ENCODE measurements at regions not wholly inside any gene's neighbourhood (a gene's known extent, or its start where the extent isn't known, plus 50 kb on each side); places are given as distances from the start of the nearest gene placed in this dataset.

GRCh38 chr3:89612027-89612426, 504.6 kb downstream of the EPHA3 start:
- 85% methylated on average over 1 of the region's 1 CpG for WGBS
- Histone ChIP-seq H3K9ac (ENCODE audit: low read depth in 1 of 2, low read length in 2 of 2) (no peak overlapping the region), H3K4me3 (ENCODE audit: low read depth in 1 of 3, low read length in 3 of 3) (no peak overlapping the region), H3K27ac (ENCODE audit: low read depth in 1 of 2, low read length in 2 of 2) (no peak overlapping the region), H3K4me1 (ENCODE audit: control insufficient read depth in 4 of 4, insufficient read depth in 4 of 4, low read length in 3 of 4) (no peaks in the 10 kb centered on the region), H3K36me3 (ENCODE audit: control insufficient read depth in 4 of 4, insufficient read depth in 3 of 4, low read depth in 1 of 4, low read length in 3 of 4) (no peaks in the 10 kb centered on the region), H3K9me3 (ENCODE audit: control insufficient read depth in 4 of 4, low read length in 3 of 4) (no peaks in the 10 kb centered on the region), H3K27me3 (ENCODE audit: control insufficient read depth in 4 of 4, insufficient read depth in 4 of 4, low read length in 3 of 4) (no peaks in the 10 kb centered on the region)
- no peak for DNase-seq (ENCODE audit: low spot score)
- TF ChIP-seq EGR1 (IDR thresholded peaks at IDR 0.05; ENCODE audit: low read depth in 2 of 2), result no peak

- WGBS, result 25% methylated on average over 1 of the region's 1 CpG
- Histone ChIP-seq H3K36me3 (ENCODE audit: control insufficient read depth in 4 of 4, insufficient read depth in 3 of 4, low read depth in 1 of 4, low read length in 3 of 4) (no peaks in the 10 kb centered on the region), H3K27me3 (ENCODE audit: control insufficient read depth in 4 of 4, insufficient read depth in 4 of 4, low read length in 3 of 4) (no peaks in the 10 kb centered on the region), H3K9ac (ENCODE audit: low read depth in 1 of 2, low read length in 2 of 2) (no peak overlapping the region), H3K27ac (ENCODE audit: low read depth in 1 of 2, low read length in 2 of 2) (no peak overlapping the region), H3K9me3 (ENCODE audit: control insufficient read depth in 4 of 4, low read length in 3 of 4) (no peaks in the 10 kb centered on the region), H3K4me3 (ENCODE audit: low read depth in 1 of 3, low read length in 3 of 3) (no peak overlapping the region), H3K4me1 (ENCODE audit: control insufficient read depth in 4 of 4, insufficient read depth in 4 of 4, low read length in 3 of 4) (no peaks in the 10 kb centered on the region)
- no peak for DNase-seq (ENCODE audit: low spot score)
- no peak for TF ChIP-seq HNF4G (IDR thresholded peaks at IDR 0.05)
- no peak for TF ChIP-seq GABPA (IDR thresholded peaks at IDR 0.05 in 1 of 2, conservative IDR thresholded peaks at IDR 0.05 in 1 of 2)
- TF ChIP-seq EGR1 (IDR thresholded peaks at IDR 0.05; ENCODE audit: low read depth in 2 of 2), result no peak
Measured at GRCh38 chr3:89613241-89613640, 505.8 kb downstream of the EPHA3 start.

- no peak overlapping the region for H3K4me3 ChIP-seq (ENCODE audit: low read depth in 1 of 3, low read length in 3 of 3)
- 54% methylated on average over 1 of the region's 1 CpG for WGBS
- TF ChIP-seq RAD21 (IDR thresholded peaks at IDR 0.05) (no peak), ATF3 (IDR thresholded peaks at IDR 0.05) (no peak), RXRA (IDR thresholded peaks at IDR 0.05) (no peak), HNF4A (conservative IDR thresholded peaks at IDR 0.05) (no peak), YY1 (IDR thresholded peaks at IDR 0.05) (no peak), SP1 (IDR thresholded peaks at IDR 0.05) (no peak), FOXA1 (IDR thresholded peaks at IDR 0.05) (no peak), REST (IDR thresholded peaks at IDR 0.05) (no peak), CTCF (IDR thresholded peaks at IDR 0.05; ENCODE audit: low read depth, low read length, missing input control) (no peak), MAX (IDR thresholded peaks at IDR 0.05) (no peak), FOXA2 (IDR thresholded peaks at IDR 0.05) (no peak), ZBTB33 (IDR thresholded peaks at IDR 0.05) (no peak), TAF1 (conservative IDR thresholded peaks at IDR 0.05) (no peak), EGR1 (IDR thresholded peaks at IDR 0.05; ENCODE audit: low read depth in 2 of 2) (no peak), GABPA (IDR thresholded peaks at IDR 0.05 in 1 of 2, conservative IDR thresholded peaks at IDR 0.05 in 1 of 2) (no peak), HNF4G (IDR thresholded peaks at IDR 0.05) (no peak), JUND (IDR thresholded peaks at IDR 0.05) (no peak), NR2F2 (IDR thresholded peaks at IDR 0.05) (no peak)
- no peaks in the 10 kb centered on the region for H3K36me3 ChIP-seq (ENCODE audit: control insufficient read depth in 4 of 4, insufficient read depth in 3 of 4, low read depth in 1 of 4, low read length in 3 of 4)
- H3K9me3 ChIP-seq (ENCODE audit: control insufficient read depth in 4 of 4, low read length in 3 of 4), result no peaks in the 10 kb centered on the region
- no peak overlapping the region for H3K9ac ChIP-seq (ENCODE audit: low read depth in 1 of 2, low read length in 2 of 2)
- H3K27ac ChIP-seq (ENCODE audit: low read depth in 1 of 2, low read length in 2 of 2), result no peak overlapping the region
- no peaks in the 10 kb centered on the region for H3K4me1 ChIP-seq (ENCODE audit: control insufficient read depth in 4 of 4, insufficient read depth in 4 of 4, low read length in 3 of 4)
- peaks cover 0 to 4% (median 0%) of the 10 kb centered on the region in 4 donors for H3K27me3 ChIP-seq (ENCODE audit: control insufficient read depth in 4 of 4, insufficient read depth in 4 of 4, low read length in 3 of 4)
- DNase-seq (ENCODE audit: low spot score), result no peak
Measured at GRCh38 chr3:89617706-89618105, 510.3 kb downstream of the EPHA3 start.
